HG03045 (cell line): ENCODE measurements at regions not wholly inside any gene's neighbourhood (a gene's known extent, or its start where the extent isn't known, plus 50 kb on each side); places are given as distances from the start of the nearest gene placed in this dataset.
"Not testable (repeated sequence)": the region's sequence is repeated elsewhere in the genome, so short reads cannot be mapped to it uniquely, and the experiment has no call there.

Experiments
- ATAC-seq: cut with Tn5 transposase; IDR thresholded peaks from one replicate; pipeline ENCODE4 v1.9.1; 2021; ENCODE audit warnings: mild to moderate bottlenecking, moderate library complexity; ENCODE audit not compliant: unreplicated experiment

DNA sequence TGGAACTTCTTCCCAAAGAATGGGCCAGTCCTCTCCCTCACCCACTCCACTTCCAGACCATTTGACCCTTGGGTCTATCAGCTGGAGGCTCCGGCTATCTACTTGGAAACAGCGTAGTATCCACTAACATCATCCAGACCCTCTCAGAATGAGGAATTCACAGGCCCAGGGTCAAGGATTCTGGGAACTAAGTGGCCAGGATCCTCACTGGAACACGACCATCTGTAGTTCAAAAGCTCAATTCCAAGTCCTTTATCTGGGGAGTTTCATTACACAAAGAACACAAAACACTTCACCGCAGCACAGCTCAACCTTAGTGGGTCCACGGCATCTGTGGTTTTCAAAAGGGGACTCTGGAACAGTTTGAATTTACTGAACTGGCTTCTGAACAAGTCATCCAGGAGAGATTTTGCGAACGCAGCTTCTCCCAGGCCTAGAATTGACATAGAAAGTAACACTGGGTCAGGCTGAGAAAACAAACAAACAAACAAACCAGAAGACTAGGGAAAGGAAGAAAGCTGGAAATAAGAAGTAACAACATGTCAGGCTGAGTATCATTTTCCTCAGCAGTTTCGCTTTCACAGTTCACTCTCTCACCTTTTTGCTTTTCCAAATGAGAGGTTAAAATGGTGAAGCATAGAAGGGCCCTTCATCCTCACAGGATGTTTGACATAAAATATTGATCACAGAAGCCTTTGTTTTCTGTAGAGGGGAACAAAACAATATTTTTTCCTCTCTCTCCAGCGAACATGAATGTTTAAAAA is 57.6 kb upstream of the USP6NL start:
- ATAC-seq = no peak

DNA sequence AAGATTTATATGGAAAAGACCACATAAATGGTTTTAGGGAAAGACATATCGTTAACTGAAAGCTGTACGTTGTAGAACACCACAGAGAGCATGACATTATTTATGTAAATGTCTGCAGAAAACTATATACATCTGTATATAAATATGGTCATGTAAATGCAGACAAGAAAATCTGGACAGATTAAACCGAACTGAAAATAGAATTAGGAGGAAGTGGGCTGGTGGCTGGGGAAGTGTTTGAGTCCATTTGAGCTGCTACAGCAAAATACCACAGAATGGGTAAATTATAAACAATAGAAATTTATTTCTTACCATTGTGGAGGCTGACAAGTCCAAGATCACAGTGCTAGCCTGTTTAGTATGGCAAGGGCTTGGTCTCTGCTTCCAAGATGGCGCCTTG is 56.3 kb upstream of the USP6NL start:
- no peak for ATAC-seq

DNA sequence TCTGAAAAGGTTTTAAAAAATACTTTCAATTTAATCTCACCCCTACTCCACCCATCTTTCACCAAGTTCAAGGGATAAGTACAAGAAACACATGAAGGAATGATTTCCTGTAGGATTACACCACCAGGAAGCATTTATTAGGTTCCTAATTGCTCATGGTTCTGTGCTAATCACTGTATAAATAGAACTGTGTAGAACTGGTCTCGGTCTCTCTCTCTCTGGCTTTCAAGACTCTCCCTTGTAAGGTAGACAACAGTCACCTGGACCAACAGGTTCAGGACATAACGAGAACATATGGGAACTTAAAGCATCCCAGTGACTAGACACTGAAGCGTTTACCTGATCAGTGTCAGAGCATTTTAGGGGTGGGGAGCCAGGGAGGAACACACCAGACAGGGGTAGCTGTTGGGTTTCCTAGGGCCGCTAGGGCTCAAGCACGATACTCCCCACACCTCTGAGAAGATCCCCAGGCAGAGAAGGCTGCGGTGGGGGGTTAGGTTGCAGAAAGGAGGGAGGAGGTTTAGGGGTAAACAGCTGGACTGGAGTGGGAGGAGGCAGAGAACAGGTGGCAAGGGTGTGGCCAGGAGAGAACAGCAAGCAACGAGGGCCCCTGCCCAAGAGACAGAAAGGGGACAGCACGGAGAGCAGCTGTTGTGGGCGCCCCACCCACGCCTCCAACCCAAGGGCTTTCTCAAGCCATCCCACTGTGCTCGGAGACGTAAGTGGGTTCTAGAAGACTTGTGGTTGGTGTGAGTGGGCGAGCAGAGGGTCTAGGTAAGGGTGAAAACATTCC is 52.5 kb upstream of the USP6NL start:
- ATAC-seq = peak; percentile 91

- ATAC-seq = not testable (repeated sequence)
Observed at GRCh38 chr10:11663126-11663515, 51.7 kb upstream of the USP6NL start.

GRCh38 chr10:11661441-11661840 is 50.0 kb upstream of the USP6NL start:
- no peak for ATAC-seq
